DOHH2 (cell line): ENCODE measurements at regions not wholly inside any gene's neighbourhood (a gene's known extent, or its start where the extent isn't known, plus 50 kb on each side); places are given as distances from the start of the nearest gene placed in this dataset.

Source experiments
- H3F3A ChIP-seq: fragments of 200-600 bp; sonication (generic), shearing (Covaris generic); 2 replicates; pipeline ENCODE4 v1.6.0; 2016; ENCODE audit warnings: antibody characterized with exemption, mild to moderate bottlenecking; ENCODE audit not compliant: control insufficient read depth, insufficient read depth
- H3K27ac ChIP-seq: fragments of 200-600 bp; sonication (generic); 2 replicates; pipeline ENCODE4 v1.5.1; 2014; ENCODE audit warnings: low read depth, mild to moderate bottlenecking, low read length, moderate library complexity
- H3K27me3 ChIP-seq: fragments of 200-600 bp; sonication (generic); 2 replicates; pipeline ENCODE4 v1.6.1; 2014; ENCODE audit warnings: mild to moderate bottlenecking, low read length, mixed read lengths; ENCODE audit not compliant: control insufficient read depth
- H3K36me3 ChIP-seq: fragments of 200-600 bp; sonication (generic); 2 replicates; pipeline ENCODE4 v1.6.1; 2014; ENCODE audit warnings: mild to moderate bottlenecking, low read length, moderate library complexity, mixed read lengths; ENCODE audit not compliant: control insufficient read depth
- H3K4me1 ChIP-seq: fragments of 200-600 bp; sonication (generic); 2 replicates; pipeline ENCODE4 v1.6.1; 2014; ENCODE audit warnings: mild to moderate bottlenecking, low read length, mixed read lengths; ENCODE audit not compliant: control insufficient read depth
- H3K4me2 ChIP-seq: fragments of 200-600 bp; sonication (generic); 2 replicates; pipeline ENCODE4 v1.6.0; 2014; ENCODE audit warnings: mild to moderate bottlenecking, low read length, moderate library complexity
- H3K4me3 ChIP-seq: fragments of 200-600 bp; sonication (generic); 2 replicates; pipeline ENCODE4 v1.5.1; 2014; ENCODE audit warnings: mild to moderate bottlenecking, low read length, mixed read lengths
- H3K79me2 ChIP-seq: fragments of 200-600 bp; sonication (generic); 2 replicates; pipeline ENCODE4 v1.6.1; 2014; ENCODE audit warnings: mild to moderate bottlenecking, low read length, mixed read lengths; ENCODE audit not compliant: control insufficient read depth
- H3K9me2 ChIP-seq: fragments of 200-600 bp; sonication (generic); replicated peaks from 2 replicates; pipeline ENCODE4 v1.6.1; 2014; ENCODE audit warnings: mild to moderate bottlenecking, low read length, mixed read lengths; ENCODE audit not compliant: control insufficient read depth
- H3K9me3 ChIP-seq: fragments of 200-600 bp; sonication (generic); 2 replicates; pipeline ENCODE4 v1.6.1; 2014; ENCODE audit warnings: antibody characterized with exemption, low read length, mixed read lengths; ENCODE audit not compliant: control insufficient read depth, insufficient read depth
- H4K20me1 ChIP-seq: fragments of 200-600 bp; sonication (generic); 2 replicates; pipeline ENCODE4 v1.6.0; 2014; ENCODE audit warnings: low read depth, mild to moderate bottlenecking, antibody characterized with exemption, low read length, moderate library complexity; ENCODE audit not compliant: control insufficient read depth, insufficient read depth
- EZH2phosphoT487 ChIP-seq: fragments of 200-600 bp; sonication (generic); IDR thresholded peaks from 2 replicates; pipeline ENCODE4 v1.6.1; 2017; ENCODE audit warnings: borderline replicate concordance, mild to moderate bottlenecking, antibody characterized with exemption, low read length, moderate library complexity, mixed read lengths
- TF ChIP-seq, protein P1 (sequence below): fragments of 200-600 bp; sonication (generic); IDR thresholded peaks from one replicate; pipeline ENCODE4 v1.5.1; 2014; ENCODE audit warnings: antibody characterized with exemption, mild to moderate bottlenecking, low read depth, low read length; ENCODE audit not compliant: poor library complexity, severe bottlenecking

DNA sequence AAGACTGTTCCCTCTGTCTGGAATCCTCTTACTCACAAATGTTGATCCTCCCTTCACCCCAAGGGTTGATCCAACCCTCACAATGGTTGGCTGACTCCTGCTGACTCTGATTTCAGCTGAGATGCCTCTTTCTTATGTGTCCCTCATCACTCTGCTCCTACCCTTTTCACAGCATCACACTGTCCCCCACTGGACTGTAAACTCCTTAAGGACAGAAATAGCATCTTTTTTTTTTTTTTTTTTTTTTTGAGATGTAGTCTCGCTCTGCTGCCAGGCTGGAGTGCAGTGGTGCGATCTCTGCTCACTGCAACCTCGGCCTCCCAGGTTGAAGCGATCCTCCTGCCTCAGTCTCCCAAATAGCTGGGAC lies 97.9 kb upstream of the SYT6 start:
- H4K20me1 ChIP-seq, result no peaks in the 10 kb centered on the region
- no peak overlapping the region for H3K4me2 ChIP-seq
- H3F3A ChIP-seq, result no peaks in the 10 kb centered on the region
- no peaks in the 10 kb centered on the region for H3K27me3 ChIP-seq
- no peak overlapping the region for H3K4me3 ChIP-seq
- no peaks in the 10 kb centered on the region for H3K4me1 ChIP-seq
- no peaks in the 10 kb centered on the region for H3K9me2 ChIP-seq
- no peaks in the 10 kb centered on the region for H3K9me3 ChIP-seq
- H3K79me2 ChIP-seq, result no peaks in the 10 kb centered on the region
- no peak overlapping the region for H3K27ac ChIP-seq
- H3K36me3 ChIP-seq, result no peaks in the 10 kb centered on the region
- TF ChIP-seq, protein P1, sequence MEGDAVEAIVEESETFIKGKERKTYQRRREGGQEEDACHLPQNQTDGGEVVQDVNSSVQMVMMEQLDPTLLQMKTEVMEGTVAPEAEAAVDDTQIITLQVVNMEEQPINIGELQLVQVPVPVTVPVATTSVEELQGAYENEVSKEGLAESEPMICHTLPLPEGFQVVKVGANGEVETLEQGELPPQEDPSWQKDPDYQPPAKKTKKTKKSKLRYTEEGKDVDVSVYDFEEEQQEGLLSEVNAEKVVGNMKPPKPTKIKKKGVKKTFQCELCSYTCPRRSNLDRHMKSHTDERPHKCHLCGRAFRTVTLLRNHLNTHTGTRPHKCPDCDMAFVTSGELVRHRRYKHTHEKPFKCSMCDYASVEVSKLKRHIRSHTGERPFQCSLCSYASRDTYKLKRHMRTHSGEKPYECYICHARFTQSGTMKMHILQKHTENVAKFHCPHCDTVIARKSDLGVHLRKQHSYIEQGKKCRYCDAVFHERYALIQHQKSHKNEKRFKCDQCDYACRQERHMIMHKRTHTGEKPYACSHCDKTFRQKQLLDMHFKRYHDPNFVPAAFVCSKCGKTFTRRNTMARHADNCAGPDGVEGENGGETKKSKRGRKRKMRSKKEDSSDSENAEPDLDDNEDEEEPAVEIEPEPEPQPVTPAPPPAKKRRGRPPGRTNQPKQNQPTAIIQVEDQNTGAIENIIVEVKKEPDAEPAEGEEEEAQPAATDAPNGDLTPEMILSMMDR, result no peak
- TF ChIP-seq EZH2phosphoT487, result no peak

DNA sequence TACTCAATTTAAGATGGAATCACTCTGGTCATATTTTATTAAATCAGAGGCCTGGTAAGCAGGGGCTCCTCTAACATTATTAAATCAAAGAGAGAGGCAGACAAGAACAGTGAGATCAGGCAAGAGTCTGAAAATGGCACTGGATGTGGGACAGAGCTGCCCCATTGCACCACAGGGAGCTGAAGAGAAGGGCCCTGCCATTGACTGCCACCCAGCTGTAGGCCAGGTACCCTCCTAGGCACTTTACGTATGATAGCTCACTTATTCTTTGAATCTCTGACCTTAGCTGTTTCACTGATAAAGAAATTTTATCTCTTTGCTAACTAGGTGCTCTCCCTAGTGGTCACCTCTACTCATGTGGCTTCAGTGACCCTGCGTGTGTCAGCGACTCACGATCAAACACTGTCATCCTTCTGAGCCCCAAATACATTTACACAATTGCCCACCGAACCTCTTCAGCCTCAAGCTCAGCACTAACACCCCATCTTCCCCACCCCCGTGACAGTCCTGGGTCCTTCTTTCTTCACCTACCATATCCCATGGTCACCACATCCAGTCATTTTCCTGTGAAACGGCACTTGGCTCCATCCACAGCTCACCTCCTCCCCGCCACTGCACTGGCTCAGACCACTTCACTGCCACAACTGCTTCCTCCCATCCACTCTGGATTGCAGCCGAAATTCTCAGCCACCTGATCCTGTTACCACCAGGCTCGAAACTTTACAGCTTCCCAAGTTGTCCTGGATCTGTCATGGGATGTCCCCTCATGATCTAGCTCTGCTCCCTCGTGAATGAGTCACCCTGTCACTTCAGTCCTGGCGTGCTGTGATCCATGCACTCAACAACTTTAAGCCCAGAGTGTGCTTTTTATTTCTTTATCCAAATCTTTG lies 97.3 kb upstream of the SYT6 start:
- Histone ChIP-seq H3K9me2 (no peaks in the 10 kb centered on the region), H3K79me2 (no peaks in the 10 kb centered on the region), H3K27ac (no peak overlapping the region), H3K9me3 (no peaks in the 10 kb centered on the region), H3K4me2 (no peak overlapping the region), H4K20me1 (no peaks in the 10 kb centered on the region), H3F3A (no peaks in the 10 kb centered on the region), H3K27me3 (no peaks in the 10 kb centered on the region), H3K4me3 (no peak overlapping the region), H3K36me3 (no peaks in the 10 kb centered on the region), H3K4me1 (no peaks in the 10 kb centered on the region)
- no peak for TF ChIP-seq EZH2phosphoT487
- TF ChIP-seq, protein P1, result no peak

DNA sequence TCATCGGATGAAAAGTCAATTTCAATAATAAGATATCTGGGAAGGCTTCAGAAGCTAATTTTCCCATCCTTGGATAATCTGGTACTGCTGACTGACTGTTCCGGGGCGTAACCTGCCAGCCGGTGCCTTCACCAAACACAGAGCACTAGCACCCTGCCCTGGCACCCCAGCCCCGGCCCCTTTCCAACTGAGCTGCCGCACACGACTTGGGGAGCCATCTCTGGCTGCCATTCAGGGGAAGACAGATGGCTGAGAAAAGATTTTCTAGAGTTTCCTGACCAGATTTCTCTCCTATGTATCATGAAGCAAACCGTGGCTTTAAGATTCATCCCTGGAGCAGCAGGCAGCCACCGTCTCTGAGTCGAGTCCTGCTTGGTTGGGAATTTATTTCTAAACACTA lies 96.0 kb upstream of the SYT6 start:
- Histone ChIP-seq H3K27ac (no peak overlapping the region), H3K9me3 (no peaks in the 10 kb centered on the region), H3K79me2 (no peaks in the 10 kb centered on the region), H3K4me3 (no peak overlapping the region), H3K4me1 (no peaks in the 10 kb centered on the region), H4K20me1 (no peaks in the 10 kb centered on the region), H3K27me3 (no peaks in the 10 kb centered on the region), H3K36me3 (no peaks in the 10 kb centered on the region), H3K9me2 (no peaks in the 10 kb centered on the region), H3K4me2 (no peak overlapping the region), H3F3A (no peaks in the 10 kb centered on the region)
- no peak for TF ChIP-seq EZH2phosphoT487
- TF ChIP-seq, protein P1, result no peak
